GM19467 (cell line): ENCODE measurements at regions not wholly inside any gene's neighbourhood (a gene's known extent, or its start where the extent isn't known, plus 50 kb on each side); places are given as distances from the start of the nearest gene placed in this dataset.
"Not testable (repeated sequence)": the region's sequence is repeated elsewhere in the genome, so short reads cannot be mapped to it uniquely, and the experiment has no call there.

Experiments used
- ATAC-seq: cut with Tn5 transposase; IDR thresholded peaks from one replicate; pipeline ENCODE4 v1.9.1; 2021; ENCODE audit warnings: mild to moderate bottlenecking, moderate library complexity; ENCODE audit not compliant: unreplicated experiment

GRCh38 chr4:65265526-65265925 lies 404.8 kb downstream of the EPHA5 start:
- ATAC-seq: no peak

- ATAC-seq: no peak
Observed at GRCh38 chr4:65259296-65259695, 411.0 kb downstream of the EPHA5 start.

- no peak for ATAC-seq
Observed at GRCh38 chr4:65250916-65251315, 419.4 kb downstream of the EPHA5 start.

GRCh38 chr4:65249111-65249510 lies 421.2 kb downstream of the EPHA5 start:
- ATAC-seq: no peak

GRCh38 chr4:65242156-65242846 lies 428.0 kb downstream of the EPHA5 start:
- no peak for ATAC-seq

GRCh38 chr4:65241257-65241997 lies 428.9 kb downstream of the EPHA5 start:
- no peak for ATAC-seq

GRCh38 chr4:65234061-65234460 lies 436.2 kb downstream of the EPHA5 start:
- ATAC-seq: no peak

- no peak for ATAC-seq
Observed at GRCh38 chr4:65227628-65228027, 442.7 kb downstream of the EPHA5 start.

GRCh38 chr4:65223601-65224000 lies 446.7 kb downstream of the EPHA5 start:
- ATAC-seq: no peak

GRCh38 chr4:65223074-65223473 lies 447.2 kb downstream of the EPHA5 start:
- not testable (repeated sequence) for ATAC-seq

GRCh38 chr4:65217179-65217578 lies 453.1 kb downstream of the EPHA5 start:
- no peak for ATAC-seq

- ATAC-seq: no peak
Observed at GRCh38 chr4:65202853-65203236, 467.4 kb downstream of the EPHA5 start.

- no peak for ATAC-seq
Observed at GRCh38 chr4:65202165-65202852, 468.0 kb downstream of the EPHA5 start.

- ATAC-seq: no peak
Observed at GRCh38 chr4:65195666-65196065, 474.6 kb downstream of the EPHA5 start.

GRCh38 chr4:65195002-65195401 lies 475.3 kb downstream of the EPHA5 start:
- no peak for ATAC-seq

GRCh38 chr4:65193985-65194384 lies 476.3 kb downstream of the EPHA5 start:
- no peak for ATAC-seq

- ATAC-seq: no peak
Observed at GRCh38 chr4:65190780-65191179, 479.5 kb downstream of the EPHA5 start.

GRCh38 chr4:65175585-65175984 lies 494.7 kb downstream of the EPHA5 start:
- ATAC-seq: no peak

- ATAC-seq: no peak
Observed at GRCh38 chr4:65170768-65171514, 499.3 kb downstream of the EPHA5 start.

- ATAC-seq: no peak
Observed at GRCh38 chr4:65167719-65168118, 502.6 kb downstream of the EPHA5 start.

GRCh38 chr4:65152205-65152604 lies 518.1 kb downstream of the EPHA5 start:
- no peak for ATAC-seq
